GM06990 (cell line): ENCODE measurements at regions not wholly inside any gene's neighbourhood (a gene's known extent, or its start where the extent isn't known, plus 50 kb on each side); places are given as distances from the start of the nearest gene placed in this dataset.

Experiments
- DNase-seq: peaks from one replicate; pipeline ENCODE4 v3.0.0-alpha.2; 2011; ENCODE audit not compliant: insufficient read length; ENCODE audit errors: extremely low read depth
- H3K27me3 ChIP-seq: replicated peaks from 2 replicates; pipeline ENCODE4 v1.6.0; 2011; ENCODE audit warnings: low read length; ENCODE audit not compliant: control insufficient read depth, insufficient read depth
- H3K36me3 ChIP-seq: 2 replicates; pipeline ENCODE4 v1.5.1; 2011; ENCODE audit warnings: low read length; ENCODE audit not compliant: control insufficient read depth, insufficient read depth
- H3K4me3 ChIP-seq: replicated peaks from 2 replicates; pipeline ENCODE4 v1.5.1; 2011; ENCODE audit warnings: low read depth, mild to moderate bottlenecking, control low read depth, low read length
- TF ChIP-seq, protein P1 (sequence below): IDR thresholded peaks from 2 replicates; pipeline ENCODE4 v1.5.1; 2011; ENCODE audit warnings: low read length, control low read depth, mild to moderate bottlenecking, inconsistent platforms; ENCODE audit not compliant: insufficient read depth, poor library complexity, severe bottlenecking

DNA sequence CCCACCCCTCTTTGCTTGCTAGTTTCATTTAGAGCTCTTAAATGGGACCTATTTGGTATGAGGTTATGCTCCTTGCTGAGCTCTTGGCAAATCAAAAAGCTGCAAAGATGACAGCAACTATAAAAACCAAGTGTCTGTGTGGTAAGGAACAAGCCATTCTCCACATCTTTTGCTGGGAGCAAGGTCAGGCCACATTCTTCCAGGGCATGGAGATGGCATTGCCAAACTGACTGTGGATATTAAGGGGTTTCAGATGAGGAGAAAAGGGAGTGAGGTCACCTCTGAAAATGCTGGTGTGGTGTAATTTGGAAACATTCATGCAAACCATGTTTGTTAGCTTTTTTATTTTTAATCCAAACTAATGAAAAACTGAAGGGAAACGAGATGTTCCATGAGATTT is 218.8 kb upstream of the IL12B start:
- Histone ChIP-seq H3K27me3 (no peaks in the 10 kb centered on the region), H3K36me3 (no peaks in the 10 kb centered on the region), H3K4me3 (no peak overlapping the region)
- DNase-seq, result no peak
- TF ChIP-seq, protein P1, sequence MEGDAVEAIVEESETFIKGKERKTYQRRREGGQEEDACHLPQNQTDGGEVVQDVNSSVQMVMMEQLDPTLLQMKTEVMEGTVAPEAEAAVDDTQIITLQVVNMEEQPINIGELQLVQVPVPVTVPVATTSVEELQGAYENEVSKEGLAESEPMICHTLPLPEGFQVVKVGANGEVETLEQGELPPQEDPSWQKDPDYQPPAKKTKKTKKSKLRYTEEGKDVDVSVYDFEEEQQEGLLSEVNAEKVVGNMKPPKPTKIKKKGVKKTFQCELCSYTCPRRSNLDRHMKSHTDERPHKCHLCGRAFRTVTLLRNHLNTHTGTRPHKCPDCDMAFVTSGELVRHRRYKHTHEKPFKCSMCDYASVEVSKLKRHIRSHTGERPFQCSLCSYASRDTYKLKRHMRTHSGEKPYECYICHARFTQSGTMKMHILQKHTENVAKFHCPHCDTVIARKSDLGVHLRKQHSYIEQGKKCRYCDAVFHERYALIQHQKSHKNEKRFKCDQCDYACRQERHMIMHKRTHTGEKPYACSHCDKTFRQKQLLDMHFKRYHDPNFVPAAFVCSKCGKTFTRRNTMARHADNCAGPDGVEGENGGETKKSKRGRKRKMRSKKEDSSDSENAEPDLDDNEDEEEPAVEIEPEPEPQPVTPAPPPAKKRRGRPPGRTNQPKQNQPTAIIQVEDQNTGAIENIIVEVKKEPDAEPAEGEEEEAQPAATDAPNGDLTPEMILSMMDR, result no peak

DNA sequence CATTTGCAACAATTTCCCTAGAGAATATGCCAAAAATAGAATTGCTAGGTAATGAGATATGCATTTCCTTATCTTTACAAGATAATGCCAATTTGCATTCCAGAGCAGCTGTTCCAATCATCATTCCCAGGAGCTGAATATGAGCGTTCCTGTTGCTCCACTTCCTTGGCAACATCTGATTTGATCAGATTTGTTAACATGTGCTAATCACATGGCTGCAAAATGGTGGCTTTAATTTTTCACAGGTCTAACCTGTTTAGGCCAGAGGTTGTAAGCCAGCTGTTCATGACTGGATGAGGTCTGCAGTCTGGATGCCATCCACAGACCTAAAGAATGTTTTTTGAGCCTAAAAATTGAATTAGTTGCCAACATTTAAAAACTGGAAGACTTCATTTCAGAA is 220.7 kb upstream of the IL12B start:
- H3K36me3 ChIP-seq, result no peaks in the 10 kb centered on the region
- H3K27me3 ChIP-seq, result no peaks in the 10 kb centered on the region
- no peak for DNase-seq
- TF ChIP-seq, protein P1, result no peak
- H3K4me3 ChIP-seq, result no peak overlapping the region

DNA sequence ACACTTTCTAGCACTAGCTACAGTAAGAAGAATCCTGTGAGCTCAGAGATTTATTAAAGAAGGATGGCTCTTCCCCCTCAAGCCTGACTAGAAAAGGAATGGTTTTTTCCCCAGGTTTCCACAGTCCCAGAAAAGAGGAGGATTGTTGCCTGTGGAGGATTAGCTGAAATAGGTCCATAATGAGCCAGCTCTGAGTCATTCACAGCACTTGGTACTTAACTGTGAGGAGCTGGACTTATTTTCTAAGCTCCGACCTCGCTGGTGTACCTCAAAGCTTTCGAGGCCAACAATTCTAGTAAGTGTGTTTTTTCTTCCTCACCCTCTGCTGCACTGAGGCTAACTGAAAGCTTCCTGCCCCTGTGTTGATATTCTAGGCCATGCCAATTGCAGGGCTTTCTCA is 222.5 kb upstream of the IL12B start:
- Histone ChIP-seq H3K27me3 (no peaks in the 10 kb centered on the region), H3K4me3 (no peak overlapping the region), H3K36me3 (no peaks in the 10 kb centered on the region)
- TF ChIP-seq, protein P1, result no peak
- no peak for DNase-seq

DNA sequence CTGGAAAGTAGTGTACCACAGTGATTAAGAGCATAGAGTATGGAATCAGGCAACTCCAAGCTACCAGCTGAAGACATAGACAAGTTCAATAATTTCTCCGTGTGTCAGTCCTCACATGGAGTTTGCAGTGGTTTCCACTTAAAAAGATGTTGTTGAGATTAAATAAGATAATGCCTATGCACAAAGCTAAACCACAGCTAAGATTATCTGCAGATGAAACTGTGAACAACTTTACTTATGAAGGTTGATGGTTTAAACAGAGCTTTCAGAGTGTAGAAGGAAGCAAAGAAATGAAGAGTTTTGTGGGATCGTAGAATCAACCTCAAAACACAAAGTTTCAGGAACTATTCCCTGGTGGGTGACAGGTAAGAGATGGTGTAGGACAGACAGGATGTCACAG is 223.5 kb upstream of the IL12B start:
- Histone ChIP-seq H3K4me3 (no peak overlapping the region), H3K36me3 (no peaks in the 10 kb centered on the region), H3K27me3 (no peaks in the 10 kb centered on the region)
- no peak for DNase-seq
- TF ChIP-seq, protein P1, result no peak

- no peak overlapping the region for H3K4me3 ChIP-seq
- H3K36me3 ChIP-seq, result no peaks in the 10 kb centered on the region
- TF ChIP-seq, protein P1, result no peak
- H3K27me3 ChIP-seq, result no peaks in the 10 kb centered on the region
- no peak for DNase-seq
Measured at GRCh38 chr5:159555084-159555483, 224.8 kb upstream of the IL12B start.

GRCh38 chr5:159559337-159559736 is 229.1 kb upstream of the IL12B start:
- H3K27me3 ChIP-seq, result no peaks in the 10 kb centered on the region
- H3K4me3 ChIP-seq, result no peak overlapping the region
- DNase-seq, result no peak
- no peaks in the 10 kb centered on the region for H3K36me3 ChIP-seq
- TF ChIP-seq, protein P1, result no peak
